ENCODE measurements at regions not wholly inside any gene's neighbourhood (a gene's known extent, or its start where the extent isn't known, plus 50 kb on each side); places are given as distances from the start of the nearest gene placed in this dataset.

DNA sequence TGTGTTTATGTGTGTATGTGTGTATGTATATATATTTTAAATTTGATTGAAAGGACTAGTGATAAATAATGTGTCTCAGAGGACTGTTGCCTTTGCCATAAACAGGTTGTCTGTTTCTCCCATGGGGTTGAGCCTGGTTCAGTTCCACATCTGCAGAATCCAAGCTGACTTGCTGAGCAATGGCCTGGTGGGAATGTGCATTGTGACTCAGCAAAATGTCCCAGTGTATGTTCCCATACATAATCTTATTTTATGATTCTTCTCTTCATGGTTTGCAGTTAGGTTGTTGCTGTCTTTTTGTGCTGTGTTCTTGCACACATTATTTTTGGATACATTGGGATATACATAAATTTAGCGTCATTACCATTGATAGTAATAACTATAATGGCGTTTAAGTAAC is 115.6 kb upstream of the SLC24A3 start:
- Histone ChIP-seq H3K9me3 (ENCODE audit: low read depth) (no peaks in the 10 kb centered on the region), H3K4me3 (no peak overlapping the region), H3K4me2 (no peak overlapping the region), H4K20me1 (ENCODE audit: low read depth) (no peaks in the 10 kb centered on the region), H3K27me3 (no peaks in the 10 kb centered on the region), H3K9ac (no peak overlapping the region), H3K27ac (no peak overlapping the region), H3K36me3 (no peaks in the 10 kb centered on the region), H3K79me2 (ENCODE audit: low read depth) (no peaks in the 10 kb centered on the region), H3F3A (ENCODE audit: low read depth) (no peaks in the 10 kb centered on the region), H2AFZ (replicated peaks) (no peak overlapping the region), H3K4me1 (peaks cover 3% of the 10 kb centered on the region)
- TF ChIP-seq EZH2phosphoT487 (IDR thresholded peaks at IDR 0.05) (no peak), EZH2 (IDR thresholded peaks at IDR 0.05) (no peak)
- TF ChIP-seq, protein P1, sequence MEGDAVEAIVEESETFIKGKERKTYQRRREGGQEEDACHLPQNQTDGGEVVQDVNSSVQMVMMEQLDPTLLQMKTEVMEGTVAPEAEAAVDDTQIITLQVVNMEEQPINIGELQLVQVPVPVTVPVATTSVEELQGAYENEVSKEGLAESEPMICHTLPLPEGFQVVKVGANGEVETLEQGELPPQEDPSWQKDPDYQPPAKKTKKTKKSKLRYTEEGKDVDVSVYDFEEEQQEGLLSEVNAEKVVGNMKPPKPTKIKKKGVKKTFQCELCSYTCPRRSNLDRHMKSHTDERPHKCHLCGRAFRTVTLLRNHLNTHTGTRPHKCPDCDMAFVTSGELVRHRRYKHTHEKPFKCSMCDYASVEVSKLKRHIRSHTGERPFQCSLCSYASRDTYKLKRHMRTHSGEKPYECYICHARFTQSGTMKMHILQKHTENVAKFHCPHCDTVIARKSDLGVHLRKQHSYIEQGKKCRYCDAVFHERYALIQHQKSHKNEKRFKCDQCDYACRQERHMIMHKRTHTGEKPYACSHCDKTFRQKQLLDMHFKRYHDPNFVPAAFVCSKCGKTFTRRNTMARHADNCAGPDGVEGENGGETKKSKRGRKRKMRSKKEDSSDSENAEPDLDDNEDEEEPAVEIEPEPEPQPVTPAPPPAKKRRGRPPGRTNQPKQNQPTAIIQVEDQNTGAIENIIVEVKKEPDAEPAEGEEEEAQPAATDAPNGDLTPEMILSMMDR (IDR thresholded peaks at IDR 0.05): no peak
- Mint-ChIP-seq H3K4me1 (peaks cover 2% of the 10 kb centered on the region), H3K27me3 (ENCODE audit: insufficient read depth, low read depth) (no peaks in the 10 kb centered on the region), H3K27ac (no peak overlapping the region), H3K9me3 (no peaks in the 10 kb centered on the region), H3K4me3 (no peak overlapping the region), H3K36me3 (no peaks in the 10 kb centered on the region)
- no peak for DNase-seq (ENCODE audit: low spot score)

DNA sequence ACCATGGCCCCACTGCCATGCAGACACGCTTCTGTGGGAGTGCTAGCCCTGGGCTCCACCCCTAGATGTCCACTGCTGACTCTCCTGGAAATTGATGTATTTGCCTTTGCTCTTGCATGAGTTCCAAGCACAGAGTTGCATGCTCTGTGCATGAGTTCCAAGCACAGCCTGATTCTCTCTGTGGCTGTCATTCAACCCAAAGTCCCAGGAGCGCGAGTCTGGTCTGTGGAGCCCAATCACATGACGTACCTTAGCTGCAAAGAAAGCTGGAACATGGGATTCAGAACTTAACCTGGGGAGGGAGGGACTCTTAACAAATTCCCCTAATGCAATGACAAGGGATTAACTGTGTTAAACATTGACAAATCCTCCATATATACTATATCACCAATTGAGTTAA is 114.3 kb upstream of the SLC24A3 start:
- Mint-ChIP-seq H3K9me3 (no peaks in the 10 kb centered on the region), H3K4me1 (peaks cover 2% of the 10 kb centered on the region), H3K36me3 (no peaks in the 10 kb centered on the region), H3K27me3 (ENCODE audit: insufficient read depth, low read depth) (no peaks in the 10 kb centered on the region), H3K27ac (no peak overlapping the region), H3K4me3 (no peak overlapping the region)
- H4K20me1 ChIP-seq (ENCODE audit: low read depth): no peaks in the 10 kb centered on the region
- no peak overlapping the region for H2AFZ ChIP-seq (replicated peaks)
- no peak overlapping the region for H3K9ac ChIP-seq
- H3K27ac ChIP-seq: no peak overlapping the region
- H3F3A ChIP-seq (ENCODE audit: low read depth): no peaks in the 10 kb centered on the region
- H3K79me2 ChIP-seq (ENCODE audit: low read depth): no peaks in the 10 kb centered on the region
- no peak overlapping the region for H3K4me3 ChIP-seq
- no peaks in the 10 kb centered on the region for H3K27me3 ChIP-seq
- TF ChIP-seq EZH2 (IDR thresholded peaks at IDR 0.05) (no peak), EZH2phosphoT487 (IDR thresholded peaks at IDR 0.05) (no peak)
- TF ChIP-seq, protein P1 (IDR thresholded peaks at IDR 0.05): no peak
- H3K36me3 ChIP-seq: no peaks in the 10 kb centered on the region
- DNase-seq (ENCODE audit: low spot score): no peak
- H3K4me1 ChIP-seq: peaks cover 3% of the 10 kb centered on the region
- no peaks in the 10 kb centered on the region for H3K9me3 ChIP-seq (ENCODE audit: low read depth)
- H3K4me2 ChIP-seq: no peak overlapping the region

DNA sequence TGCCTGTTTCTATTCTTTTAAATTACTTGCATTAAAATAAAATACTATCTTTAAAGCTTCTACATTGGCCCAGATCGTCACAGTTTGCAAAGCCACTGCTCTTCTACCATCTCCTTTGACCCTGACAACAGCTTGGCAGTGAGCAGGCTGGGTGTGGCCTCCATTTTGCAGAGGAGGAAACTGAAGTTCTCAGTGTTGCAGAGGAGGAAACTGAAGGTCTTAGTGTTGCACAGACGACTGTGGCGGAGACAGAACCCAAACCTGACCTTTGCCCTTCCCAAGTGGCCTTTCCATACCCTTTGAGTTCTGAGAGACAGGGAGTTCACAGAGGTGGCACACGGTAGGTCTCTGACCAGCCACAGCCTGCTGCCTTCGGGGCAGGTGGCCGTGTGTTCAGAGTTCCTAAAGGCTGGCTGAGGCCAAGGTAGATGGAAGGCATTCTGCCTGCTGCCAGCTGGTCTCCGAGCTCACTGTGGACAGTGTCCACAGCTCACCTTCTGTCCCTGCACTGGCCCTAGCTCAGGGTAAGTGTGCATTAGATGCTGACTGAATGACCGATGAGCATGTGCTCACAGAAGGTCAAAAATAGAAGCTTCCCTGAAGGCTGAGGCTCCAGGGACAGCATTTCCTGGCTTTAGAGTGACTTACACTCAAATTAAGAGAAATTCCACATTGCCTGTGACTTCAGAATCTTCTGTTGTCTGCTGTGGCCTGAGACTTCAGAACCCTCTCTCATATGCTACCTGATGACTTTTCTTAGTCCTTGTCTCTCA is 113.5 kb upstream of the SLC24A3 start:
- TF ChIP-seq, protein P1 (IDR thresholded peaks at IDR 0.05): no peak
- TF ChIP-seq EZH2phosphoT487 (IDR thresholded peaks at IDR 0.05) (no peak), EZH2 (IDR thresholded peaks at IDR 0.05) (no peak)

More for the DNA sequence above, 113.5 kb upstream of the SLC24A3 start:
- no peaks in the 10 kb centered on the region for H3K27me3 ChIP-seq
- H3K36me3 ChIP-seq: no peaks in the 10 kb centered on the region
- H3K9ac ChIP-seq: no peak overlapping the region
- H3K27ac Mint-ChIP-seq: no peak overlapping the region
- no peak overlapping the region for H3K27ac ChIP-seq
- H3K79me2 ChIP-seq (ENCODE audit: low read depth): no peaks in the 10 kb centered on the region
- peaks cover 3% of the 10 kb centered on the region for H3K4me1 ChIP-seq
- no peak for DNase-seq (ENCODE audit: low spot score)
- no peaks in the 10 kb centered on the region for H3K9me3 ChIP-seq (ENCODE audit: low read depth)
- H3K4me2 ChIP-seq: no peak overlapping the region
- no peaks in the 10 kb centered on the region for H3K9me3 Mint-ChIP-seq
- no peaks in the 10 kb centered on the region for H3F3A ChIP-seq (ENCODE audit: low read depth)
- no peak overlapping the region for H3K4me3 ChIP-seq
- no peaks in the 10 kb centered on the region for H3K27me3 Mint-ChIP-seq (ENCODE audit: insufficient read depth, low read depth)
- no peaks in the 10 kb centered on the region for H4K20me1 ChIP-seq (ENCODE audit: low read depth)
- H2AFZ ChIP-seq (replicated peaks): no peak overlapping the region
- H3K4me1 Mint-ChIP-seq: peaks cover 2% of the 10 kb centered on the region
- H3K4me3 Mint-ChIP-seq: no peak overlapping the region
- H3K36me3 Mint-ChIP-seq: no peaks in the 10 kb centered on the region
